ENCODE measurements at regions not wholly inside any gene's neighbourhood (a gene's known extent, or its start where the extent isn't known, plus 50 kb on each side); places are given as distances from the start of the nearest gene placed in this dataset.

GRCh38 chr14:54116198-54116885 is 159.7 kb upstream of the BMP4 start:
- TF ChIP-seq SIN3A (IDR thresholded peaks at IDR 0.05; ENCODE audit: borderline replicate concordance, low read depth, low read length) (no peak), FOXM1 (IDR thresholded peaks at IDR 0.05; ENCODE audit: low read depth) (no peak), YY1 (IDR thresholded peaks at IDR 0.05; ENCODE audit: low read depth) (no peak), USF1 (IDR thresholded peaks at IDR 0.05; ENCODE audit: borderline replicate concordance, low read depth) (no peak), RCOR1 (IDR thresholded peaks at IDR 0.05; ENCODE audit: low read length) (no peak), TAF1 (IDR thresholded peaks at IDR 0.05; ENCODE audit: borderline replicate concordance, low read depth, low read length) (no peak), MEF2A (IDR thresholded peaks at IDR 0.05; ENCODE audit: borderline replicate concordance, low read depth) (no peak), EZH2phosphoT487 (IDR thresholded peaks at IDR 0.05; ENCODE audit: borderline replicate concordance, low read depth) (no peak), ELF1 (IDR thresholded peaks at IDR 0.05) (no peak), CHD2 (IDR thresholded peaks at IDR 0.05; ENCODE audit: low read length, partially characterized antibody) (no peak), GATA2 (CRISPR knock-in tag; IDR thresholded peaks at IDR 0.05) (no peak), POLR2AphosphoS5 (IDR thresholded peaks at IDR 0.05; ENCODE audit: low read depth, low read length) (no peak), ZBTB33 (IDR thresholded peaks at IDR 0.05; ENCODE audit: borderline replicate concordance, low read depth) (no peak), MXI1 (IDR thresholded peaks at IDR 0.05; ENCODE audit: low read depth, low read length) (no peak)
- TF ChIP-seq, protein P1, sequence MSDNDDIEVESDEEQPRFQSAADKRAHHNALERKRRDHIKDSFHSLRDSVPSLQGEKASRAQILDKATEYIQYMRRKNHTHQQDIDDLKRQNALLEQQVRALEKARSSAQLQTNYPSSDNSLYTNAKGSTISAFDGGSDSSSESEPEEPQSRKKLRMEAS (IDR thresholded peaks at IDR 0.05; ENCODE audit: low read depth) = no peak
- no peaks in the 10 kb centered on the region for H3K9me2 ChIP-seq
- H3K36me3 ChIP-seq (replicated peaks in 1 of 2; ENCODE audit: control insufficient read depth in 1 of 2, insufficient read depth in 2 of 2, low read length in 1 of 2) = no peaks in the 10 kb centered on the region
- peaks cover 17% of the 10 kb centered on the region for H3F3A ChIP-seq (replicated peaks; ENCODE audit: insufficient read depth)
- WGBS (ENCODE audit: low lambda C conversion rate) = 55% methylated on average over 2 of the region's 2 CpGs
- no peak overlapping the region for H3K4me2 ChIP-seq
- CTCF ChIA-PET = interaction anchor here (0.6 to 1.1 kb wide), 2 partner anchors 11 to 31 kb away, joined by 3 to 4 read pairs; no protein-coding TSS in a partner anchor
- POLR2A ChIA-PET = no interaction called here
- H4K20me1 ChIP-seq (ENCODE audit: insufficient read depth) = no peaks in the 10 kb centered on the region
- no peaks in the 10 kb centered on the region for H3K27me3 ChIP-seq (ENCODE audit: insufficient read depth)
- peak overlapping the region; percentile 63; the same call in 1 of the 2 replicates for H2AFZ ChIP-seq (ENCODE audit: low read depth)
- peak overlapping the region in 1 of 2 experiments; percentile 55; a peak in 2 of 4 replicates for H3K27ac ChIP-seq (ENCODE audit: low read depth in 2 of 2, low read length in 1 of 2)
- no peaks in the 10 kb centered on the region for H3K79me2 ChIP-seq (ENCODE audit: insufficient read depth)
- H3K4me3 ChIP-seq (ENCODE audit: low read depth in 2 of 2, low read length in 1 of 2) = no peak overlapping the region
- DNase-seq = no peak
- no peaks in the 10 kb centered on the region for H3K9me3 ChIP-seq
- peaks cover 0 to 14% of the 10 kb centered on the region in 2 experiments; a peak in 1 of 4 replicates for H3K4me1 ChIP-seq (ENCODE audit: control insufficient read depth in 1 of 2, insufficient read depth in 2 of 2, low read depth in 1 of 2, low read length in 1 of 2)
- no peak overlapping the region for H3K9ac ChIP-seq

Data from SK-N-SH (cell line).